Bronchial epithelial cell (primary cell): ENCODE measurements at regions not wholly inside any gene's neighbourhood (a gene's known extent, or its start where the extent isn't known, plus 50 kb on each side); places are given as distances from the start of the nearest gene placed in this dataset.

Source experiments
- DNase-seq: peaks from one replicate; pipeline ENCODE4 v3.0.0-alpha.2; 2010; ENCODE audit warnings: low read depth
- FAIRE-seq: peaks from 2 replicates; lab custom pipeline; 2011; peaks lifted over from hg19 to GRCh38; lab: Jason Lieb, UNC
- H3K27me3 ChIP-seq: 2 replicates; pipeline ENCODE4 v1.5.1; 2011; ENCODE audit warnings: low read length; ENCODE audit not compliant: control insufficient read depth, insufficient read depth
- H3K36me3 ChIP-seq: 2 replicates; pipeline ENCODE4 v1.5.1; 2011; ENCODE audit warnings: low read length; ENCODE audit not compliant: control insufficient read depth, insufficient read depth
- H3K4me3 ChIP-seq: 2 replicates; pipeline ENCODE4 v1.5.1; 2011; ENCODE audit warnings: mild to moderate bottlenecking, low read depth, low read length, control low read depth
- CTCF ChIP-seq: IDR thresholded peaks from 2 replicates; pipeline ENCODE4 v1.5.1; 2011; ENCODE audit warnings: mild to moderate bottlenecking, moderate library complexity, low read length, control low read depth, inconsistent platforms; ENCODE audit not compliant: insufficient read depth, severe bottlenecking

GRCh38 chr12:127414636-127415035, 852.3 kb upstream of the TMEM132C start:
- no peak for TF ChIP-seq CTCF
- H3K27me3 ChIP-seq: no peaks in the 10 kb centered on the region
- H3K4me3 ChIP-seq: no peak overlapping the region
- FAIRE-seq (no peak), DNase-seq (no peak)
- H3K36me3 ChIP-seq: no peaks in the 10 kb centered on the region

GRCh38 chr12:127416796-127417195, 850.2 kb upstream of the TMEM132C start:
- FAIRE-seq: no peak
- H3K27me3 ChIP-seq: no peaks in the 10 kb centered on the region
- TF ChIP-seq CTCF: no peak
- H3K4me3 ChIP-seq: no peak overlapping the region
- no peaks in the 10 kb centered on the region for H3K36me3 ChIP-seq
- peak; percentile 35 for DNase-seq

- H3K4me3 ChIP-seq: no peak overlapping the region
- no peak for TF ChIP-seq CTCF
- H3K36me3 ChIP-seq: no peaks in the 10 kb centered on the region
- FAIRE-seq (no peak), DNase-seq (no peak)
- no peaks in the 10 kb centered on the region for H3K27me3 ChIP-seq
Observed at GRCh38 chr12:127419111-127419510, 847.9 kb upstream of the TMEM132C start.

- FAIRE-seq (no peak), DNase-seq (no peak)
- no peak for TF ChIP-seq CTCF
Observed at GRCh38 chr12:127421614-127422013, 845.4 kb upstream of the TMEM132C start.

GRCh38 chr12:127422935-127423566, 843.9 kb upstream of the TMEM132C start:
- peak; percentile 43 for FAIRE-seq
- no peak for DNase-seq
- no peaks in the 10 kb centered on the region for H3K36me3 ChIP-seq
- no peak for TF ChIP-seq CTCF
- H3K4me3 ChIP-seq: no peak overlapping the region
- no peaks in the 10 kb centered on the region for H3K27me3 ChIP-seq

More at GRCh38 chr12:127421614-127422013, 845.4 kb upstream of the TMEM132C start:
- Histone ChIP-seq H3K4me3 (no peak overlapping the region), H3K27me3 (no peaks in the 10 kb centered on the region), H3K36me3 (no peaks in the 10 kb centered on the region)

GRCh38 chr12:127425474-127425873, 841.5 kb upstream of the TMEM132C start:
- FAIRE-seq (no peak), DNase-seq (no peak)
- no peaks in the 10 kb centered on the region for H3K36me3 ChIP-seq
- TF ChIP-seq CTCF: no peak
- no peaks in the 10 kb centered on the region for H3K27me3 ChIP-seq
- no peak overlapping the region for H3K4me3 ChIP-seq
